RWPE2 (cell line): ENCODE measurements at regions not wholly inside any gene's neighbourhood (a gene's known extent, or its start where the extent isn't known, plus 50 kb on each side); places are given as distances from the start of the nearest gene placed in this dataset.
A peak's percentile ranks its signal among the peaks of the same experiment; 100 is the strongest.
"Not testable (repeated sequence)": the region's sequence is repeated elsewhere in the genome, so short reads cannot be mapped to it uniquely, and the experiment has no call there.

Experiments used
- ATAC-seq: fragments of 200-7000 bp; cut with Tn5 transposase; 3 replicates; pipeline ENCODE4 v1.9.1; 2021; ENCODE audit warnings: low read depth
- DNase-seq: peaks from one replicate; pipeline ENCODE4 v3.0.0-alpha.2; 2020; ENCODE audit warnings: low spot score
- H3K27ac ChIP-seq: fragments of 450-650 bp; 2 replicates; pipeline ENCODE4 v1.5.1; 2017; ENCODE audit warnings: mild to moderate bottlenecking; ENCODE audit not compliant: poor library complexity, severe bottlenecking
- H3K27me3 ChIP-seq: fragments of 250-450 bp; sonication (Bioruptor Pico); 2 replicates; pipeline ENCODE4 v1.5.1; 2021; ENCODE audit warnings: mild to moderate bottlenecking, moderate library complexity; ENCODE audit not compliant: insufficient read depth, poor library complexity, severe bottlenecking
- H3K36me3 ChIP-seq: fragments of 250-450 bp; sonication (Bioruptor Pico); 2 replicates; pipeline ENCODE4 v1.5.1; 2020; ENCODE audit warnings: low read depth, mild to moderate bottlenecking, moderate library complexity
- H3K4me1 ChIP-seq: fragments of 250-450 bp; sonication (Bioruptor Pico); 2 replicates; pipeline ENCODE4 v1.5.1; 2021; ENCODE audit warnings: mild to moderate bottlenecking, moderate library complexity; ENCODE audit not compliant: insufficient read depth, poor library complexity, severe bottlenecking
- H3K4me3 ChIP-seq: fragments of 250-450 bp; sonication (Bioruptor Pico); 2 replicates; pipeline ENCODE4 v1.5.1; 2021; ENCODE audit warnings: mild to moderate bottlenecking, moderate library complexity; ENCODE audit not compliant: severe bottlenecking
- H3K9me3 ChIP-seq: fragments of 250-450 bp; sonication (Bioruptor Pico); 2 replicates; pipeline ENCODE4 v1.5.1; 2021; ENCODE audit warnings: mild to moderate bottlenecking, moderate library complexity; ENCODE audit not compliant: severe bottlenecking
- TF ChIP-seq, protein P1 (sequence below): fragments of 450-650 bp; IDR thresholded peaks from one replicate; pipeline ENCODE4 v1.5.1; 2017; ENCODE audit warnings: mild to moderate bottlenecking, moderate library complexity; ENCODE audit not compliant: poor library complexity, severe bottlenecking

DNA sequence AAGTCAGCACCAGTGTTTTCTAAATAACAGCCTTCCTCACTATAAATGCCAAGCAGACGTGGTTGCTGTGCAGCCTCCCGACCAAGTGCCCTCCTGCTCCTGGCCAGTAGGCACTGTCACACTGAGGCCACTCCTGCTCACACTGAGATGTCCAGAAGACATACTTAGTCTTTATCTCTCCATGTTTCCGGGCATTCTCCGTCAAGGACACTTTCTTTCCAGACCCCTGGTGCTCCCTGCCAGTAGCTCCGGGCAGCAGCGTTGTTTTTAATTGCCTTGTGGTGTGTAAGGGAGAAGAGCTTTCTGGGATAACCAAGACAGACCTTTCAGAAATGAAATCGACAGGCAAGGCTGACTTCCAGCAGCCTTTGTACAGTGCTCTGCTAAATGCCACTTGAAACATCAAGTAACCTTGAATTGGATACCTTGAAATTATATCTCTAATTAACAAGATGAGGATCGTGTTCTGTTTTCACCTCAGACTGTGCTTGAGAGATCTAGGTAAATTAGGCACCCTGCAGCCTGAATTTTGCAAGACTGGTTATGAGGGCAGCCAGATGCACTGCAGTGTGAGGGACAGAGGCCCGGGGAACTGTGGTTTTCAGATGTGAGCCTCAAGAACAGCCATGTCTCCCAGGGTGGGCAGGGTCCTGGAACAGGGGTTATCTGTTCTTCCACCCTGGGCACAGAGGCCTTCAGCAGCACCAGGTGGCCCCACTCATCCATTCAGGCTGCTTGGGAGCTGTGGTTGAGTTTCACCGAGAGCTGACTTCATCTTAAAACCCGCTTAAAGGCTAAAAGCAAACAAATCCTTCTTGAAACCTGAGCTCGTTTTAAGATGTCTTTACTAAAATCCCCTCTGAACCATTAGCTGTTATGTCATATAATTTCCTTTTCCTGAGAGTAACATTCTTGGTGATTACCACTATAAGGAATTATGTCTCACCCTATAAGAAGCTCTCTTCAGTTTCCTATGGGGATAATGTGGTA is 105.5 kb upstream of the IL12A start:
- Histone ChIP-seq H3K4me1 (peaks cover 44% of the 10 kb centered on the region), H3K27ac (peak overlapping the region; percentile 92)

GRCh38 chr3:159884661-159885402 is 103.8 kb upstream of the IL12A start:
- DNase-seq (no peak), ATAC-seq (no peak)
- Histone ChIP-seq H3K4me1 (peaks cover 42% of the 10 kb centered on the region), H3K4me3 (no peak overlapping the region), H3K9me3 (no peaks in the 10 kb centered on the region), H3K27ac (peak overlapping the region; percentile 92), H3K36me3 (peaks cover 23% of the 10 kb centered on the region; the same call in 1 of the 2 replicates), H3K27me3 (no peaks in the 10 kb centered on the region)
- TF ChIP-seq, protein P1, sequence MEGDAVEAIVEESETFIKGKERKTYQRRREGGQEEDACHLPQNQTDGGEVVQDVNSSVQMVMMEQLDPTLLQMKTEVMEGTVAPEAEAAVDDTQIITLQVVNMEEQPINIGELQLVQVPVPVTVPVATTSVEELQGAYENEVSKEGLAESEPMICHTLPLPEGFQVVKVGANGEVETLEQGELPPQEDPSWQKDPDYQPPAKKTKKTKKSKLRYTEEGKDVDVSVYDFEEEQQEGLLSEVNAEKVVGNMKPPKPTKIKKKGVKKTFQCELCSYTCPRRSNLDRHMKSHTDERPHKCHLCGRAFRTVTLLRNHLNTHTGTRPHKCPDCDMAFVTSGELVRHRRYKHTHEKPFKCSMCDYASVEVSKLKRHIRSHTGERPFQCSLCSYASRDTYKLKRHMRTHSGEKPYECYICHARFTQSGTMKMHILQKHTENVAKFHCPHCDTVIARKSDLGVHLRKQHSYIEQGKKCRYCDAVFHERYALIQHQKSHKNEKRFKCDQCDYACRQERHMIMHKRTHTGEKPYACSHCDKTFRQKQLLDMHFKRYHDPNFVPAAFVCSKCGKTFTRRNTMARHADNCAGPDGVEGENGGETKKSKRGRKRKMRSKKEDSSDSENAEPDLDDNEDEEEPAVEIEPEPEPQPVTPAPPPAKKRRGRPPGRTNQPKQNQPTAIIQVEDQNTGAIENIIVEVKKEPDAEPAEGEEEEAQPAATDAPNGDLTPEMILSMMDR, result peak; percentile 82

More for the DNA sequence above, 105.5 kb upstream of the IL12A start:
- Histone ChIP-seq H3K27me3 (no peaks in the 10 kb centered on the region), H3K36me3 (0 out of 2 replicates have a peak, but pooled peaks cover 8% of the 10 kb centered on the region), H3K9me3 (no peaks in the 10 kb centered on the region), H3K4me3 (no peak overlapping the region)
- TF ChIP-seq, protein P1, result no peak
- ATAC-seq (peak; percentile 59), DNase-seq (no peak)

DNA sequence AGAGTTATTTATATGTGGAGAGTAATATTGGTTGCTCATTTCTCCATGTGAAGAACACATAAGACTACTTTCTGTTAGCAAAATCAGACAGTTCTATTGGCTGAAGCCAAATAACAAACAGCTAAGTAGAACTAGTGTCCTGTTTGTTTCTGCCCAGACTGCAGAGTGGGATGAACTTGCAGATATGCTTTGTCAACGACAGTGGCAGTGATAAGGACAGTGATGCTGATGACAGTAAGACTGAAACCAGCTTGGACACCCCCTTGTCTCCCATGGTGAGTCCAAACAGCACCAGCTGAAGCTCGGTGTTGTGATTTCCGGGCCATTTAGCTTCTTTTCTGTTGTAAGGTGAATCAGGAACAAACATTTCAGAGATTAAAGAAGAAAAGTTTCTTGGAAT is 102.6 kb upstream of the IL12A start:
- Histone ChIP-seq H3K27ac (no peak overlapping the region), H3K4me1 (peaks cover 34% of the 10 kb centered on the region), H3K9me3 (no peaks in the 10 kb centered on the region), H3K4me3 (no peak overlapping the region), H3K27me3 (no peaks in the 10 kb centered on the region), H3K36me3 (peaks cover 28% of the 10 kb centered on the region)
- DNase-seq (no peak), ATAC-seq (no peak)
- TF ChIP-seq, protein P1, result no peak

GRCh38 chr3:159886530-159886929 is 102.1 kb upstream of the IL12A start:
- H3K36me3 ChIP-seq, result peaks cover 28% of the 10 kb centered on the region
- not testable (repeated sequence) for DNase-seq, H3K4me3 ChIP-seq, H3K9me3 ChIP-seq, H3K27me3 ChIP-seq, ATAC-seq, H3K27ac ChIP-seq
- peaks cover 29% of the 10 kb centered on the region for H3K4me1 ChIP-seq

GRCh38 chr3:159887168-159887567 is 101.5 kb upstream of the IL12A start:
- ATAC-seq (no peak), DNase-seq (no peak)
- Histone ChIP-seq H3K27ac (no peak overlapping the region), H3K9me3 (no peaks in the 10 kb centered on the region), H3K4me1 (peaks cover 25% of the 10 kb centered on the region), H3K4me3 (no peak overlapping the region), H3K36me3 (peaks cover 35% of the 10 kb centered on the region), H3K27me3 (no peaks in the 10 kb centered on the region)
- TF ChIP-seq, protein P1, result no peak
